Natural killer cell (primary cell): ENCODE measurements at regions not wholly inside any gene's neighbourhood (a gene's known extent, or its start where the extent isn't known, plus 50 kb on each side); places are given as distances from the start of the nearest gene placed in this dataset.

Experiments used
- ATAC-seq, 3 donors: fragments of 150-1000 bp in 2 of 3; fragments of 200-7000 bp in 1 of 3; cut with Tn5 transposase; 1 replicate in 1 of 3; 2 replicates in 2 of 3; pipeline ENCODE4 v1.10.0; 2021; ENCODE audit warnings: mild to moderate bottlenecking in 2 of 3, moderate library complexity in 2 of 3
- DNase-seq, 2 donors: peaks; one replicate each; pipeline versions ENCODE4 v3.0.0 to v3.0.0-alpha.2; 2013 to 2021; ENCODE audit warnings: mixed read lengths in 1 of 2
- H3K27ac ChIP-seq: one replicate; pipeline ENCODE4 v1.5.1; 2013; ENCODE audit warnings: mild to moderate bottlenecking, low read length
- H3K27me3 ChIP-seq: one replicate; pipeline ENCODE4 v1.6.1; 2013; ENCODE audit warnings: low read length; ENCODE audit not compliant: control insufficient read depth, insufficient read depth
- H3K36me3 ChIP-seq: one replicate; pipeline ENCODE4 v1.6.1; 2013; ENCODE audit warnings: low read length; ENCODE audit not compliant: control insufficient read depth, insufficient read depth
- H3K4me1 ChIP-seq: one replicate; pipeline ENCODE4 v1.6.1; 2013; ENCODE audit warnings: low read length; ENCODE audit not compliant: control insufficient read depth, insufficient read depth
- H3K4me3 ChIP-seq: one replicate; pipeline ENCODE4 v1.5.1; 2013; ENCODE audit warnings: low read length
- H3K9me3 ChIP-seq: one replicate; pipeline ENCODE4 v1.6.1; 2013; ENCODE audit warnings: low read length; ENCODE audit not compliant: control insufficient read depth, insufficient read depth
- H3K27ac Mint-ChIP-seq, 2 donors: one replicate each; pipeline ENCODE4 v1.8.0; 2022; ENCODE audit warnings: mild to moderate bottlenecking in 2 of 2, mixed read lengths in 2 of 2, moderate library complexity in 1 of 2
- H3K27me3 Mint-ChIP-seq, 2 donors: one replicate each; pipeline ENCODE4 v1.8.0; 2022; ENCODE audit warnings: low read depth in 2 of 2, mixed read lengths in 2 of 2
- H3K36me3 Mint-ChIP-seq: one replicate; pipeline ENCODE4 v1.8.0; 2022; ENCODE audit warnings: mixed read lengths
- H3K4me1 Mint-ChIP-seq, 2 donors: one replicate each; pipeline ENCODE4 v1.8.0; 2022; ENCODE audit warnings: mixed read lengths in 2 of 2
- H3K4me3 Mint-ChIP-seq: one replicate; pipeline ENCODE4 v1.8.0; 2022; ENCODE audit warnings: mild to moderate bottlenecking, moderate library complexity, mixed read lengths
- H3K9me3 Mint-ChIP-seq, 2 donors: one replicate each; pipeline ENCODE4 v1.8.0; 2022; ENCODE audit warnings: mixed read lengths in 2 of 2
- CTCF ChIP-seq: fragments of 200-600 bp; IDR thresholded peaks from one replicate; pipeline ENCODE4 v1.8.0; 2022; ENCODE audit warnings: antibody characterized with exemption
- WGBS: methylation state at CpG from one replicate; pipeline ENCODE4 v1.1.7; 2013; ENCODE audit warnings: missing lambda C conversion rate; ENCODE audit not compliant: insufficient coverage; 5-methylcytosine and 5-hydroxymethylcytosine counted together
- intact Hi-C: fragments of 100-400 bp; cut with micrococcal nuclease; formaldehyde crosslinking; loops from one replicate; pipeline ENCODE4 v1.14.2; 2022

DNA sequence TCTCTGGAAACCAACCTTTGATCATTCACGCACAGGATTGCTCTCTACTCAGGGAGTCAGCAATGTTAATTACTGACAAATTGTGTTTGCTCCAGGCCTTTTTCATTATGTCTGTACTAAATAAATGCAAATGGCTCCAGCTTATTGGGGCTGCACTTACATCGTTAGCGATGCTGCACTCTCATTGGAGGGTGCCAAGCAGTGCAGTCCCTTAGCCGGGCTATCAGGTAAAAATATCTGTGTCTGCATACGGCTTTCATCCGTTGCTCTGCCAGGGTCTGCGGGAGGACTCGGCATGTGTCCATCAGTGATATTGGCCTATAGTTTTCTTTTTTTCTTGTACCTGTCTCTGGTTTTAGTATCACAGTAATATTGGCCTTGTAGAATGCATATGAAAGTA is 471.5 kb upstream of the CADM2 start:
- Histone ChIP-seq H3K9me3 (no peaks in the 10 kb centered on the region), H3K4me1 (no peaks in the 10 kb centered on the region), H3K36me3 (no peaks in the 10 kb centered on the region), H3K27me3 (no peaks in the 10 kb centered on the region), H3K27ac (no peak overlapping the region), H3K4me3 (no peak overlapping the region)
- no peak for ATAC-seq
- DNase-seq: no peak
- Mint-ChIP-seq H3K9me3 (peaks cover 22 to 39% of the 10 kb centered on the region in 2 donors), H3K4me3 (no peak overlapping the region), H3K4me1 (no peaks in the 10 kb centered on the region), H3K27me3 (no peaks in the 10 kb centered on the region), H3K36me3 (peaks cover 21% of the 10 kb centered on the region), H3K27ac (no peak overlapping the region)
- no peak for TF ChIP-seq CTCF
- 92% methylated on average over 8 of the region's 8 CpGs for WGBS
- intact Hi-C loops: no loop called here

GRCh38 chr3:84504761-84505160 is 454.0 kb upstream of the CADM2 start:
- 75% methylated on average over 1 of the region's 1 CpG for WGBS
- no peaks in the 10 kb centered on the region for H3K4me1 Mint-ChIP-seq
- TF ChIP-seq CTCF: no peak

DNA sequence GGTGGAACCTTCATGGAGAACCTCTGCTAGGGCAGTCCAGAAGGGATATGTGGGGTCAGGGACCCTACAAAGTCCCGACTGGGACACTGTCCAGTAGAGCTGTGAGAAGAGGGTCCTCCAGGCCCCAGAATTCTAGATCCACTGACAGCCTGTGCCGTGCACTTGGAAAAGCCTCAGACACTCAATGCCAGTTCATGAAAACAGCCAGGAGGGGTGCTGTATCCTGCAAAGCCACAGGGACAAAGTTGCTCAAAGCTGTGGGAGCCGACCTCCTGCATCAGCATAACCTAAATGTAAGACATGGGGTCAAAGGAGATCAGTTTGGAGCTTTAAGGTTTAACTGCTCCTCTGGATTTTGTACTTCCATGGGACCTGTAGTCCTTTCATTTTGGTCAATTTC is 448.8 kb upstream of the CADM2 start:
- Mint-ChIP-seq H3K27ac (no peak overlapping the region), H3K27me3 (no peaks in the 10 kb centered on the region), H3K36me3 (peaks cover 8% of the 10 kb centered on the region), H3K4me3 (no peak overlapping the region), H3K4me1 (no peaks in the 10 kb centered on the region), H3K9me3 (peaks cover 18 to 22% of the 10 kb centered on the region in 2 donors)
- ATAC-seq (no peak), DNase-seq (no peak)
- Histone ChIP-seq H3K27me3 (no peaks in the 10 kb centered on the region), H3K4me3 (no peak overlapping the region), H3K4me1 (no peaks in the 10 kb centered on the region), H3K36me3 (no peaks in the 10 kb centered on the region), H3K9me3 (peaks cover 9% of the 10 kb centered on the region), H3K27ac (no peak overlapping the region)
- whole genome bisulfite sequencing: 79% methylated on average over 3 of the region's 3 CpGs
- intact Hi-C loops: no loop called here
- no peak for TF ChIP-seq CTCF

More at GRCh38 chr3:84504761-84505160, 454.0 kb upstream of the CADM2 start:
- Histone ChIP-seq H3K4me3 (no peak overlapping the region), H3K27ac (no peak overlapping the region), H3K9me3 (peaks cover 5% of the 10 kb centered on the region), H3K4me1 (no peaks in the 10 kb centered on the region), H3K36me3 (no peaks in the 10 kb centered on the region), H3K27me3 (no peaks in the 10 kb centered on the region)
- no peak overlapping the region for H3K4me3 Mint-ChIP-seq
- intact Hi-C loops: no loop called here
- ATAC-seq (no peak), DNase-seq (no peak)
- peaks cover 9 to 11% of the 10 kb centered on the region in 2 donors for H3K9me3 Mint-ChIP-seq
- peaks cover 8% of the 10 kb centered on the region for H3K36me3 Mint-ChIP-seq
- no peaks in the 10 kb centered on the region for H3K27me3 Mint-ChIP-seq
- no peak overlapping the region for H3K27ac Mint-ChIP-seq

- Histone ChIP-seq H3K27me3 (no peaks in the 10 kb centered on the region), H3K27ac (no peak overlapping the region), H3K4me3 (no peak overlapping the region), H3K36me3 (no peaks in the 10 kb centered on the region), H3K4me1 (no peaks in the 10 kb centered on the region), H3K9me3 (peaks cover 7% of the 10 kb centered on the region)
- TF ChIP-seq CTCF: no peak
- peaks cover 12 to 22% of the 10 kb centered on the region in 2 donors for H3K9me3 Mint-ChIP-seq
- H3K36me3 Mint-ChIP-seq: peaks cover 21% of the 10 kb centered on the region
- DNase-seq: no peak
- H3K27me3 Mint-ChIP-seq: no peaks in the 10 kb centered on the region
- no peak for ATAC-seq
- H3K4me3 Mint-ChIP-seq: no peak overlapping the region
- no peaks in the 10 kb centered on the region for H3K4me1 Mint-ChIP-seq
- H3K27ac Mint-ChIP-seq: no peak overlapping the region
- WGBS: 75% methylated on average over 6 of the region's 6 CpGs
- intact Hi-C loops: no loop called here
These were observed 435.9 kb upstream of the CADM2 start for GRCh38 chr3:84522893-84523292.
